ENCODE measurements at regions not wholly inside any gene's neighbourhood (a gene's known extent, or its start where the extent isn't known, plus 50 kb on each side); places are given as distances from the start of the nearest gene placed in this dataset.
A peak's percentile ranks its signal among the peaks of the same experiment; 100 is the strongest.

- intact Hi-C loops (cut with DNase I): no loop called here
- TF ChIP-seq CTCF (IDR thresholded peaks at IDR 0.05): no peak
- Histone ChIP-seq H3K4me1 (peaks cover 0 to 6% (median 0%) of the 10 kb centered on the region in 9 donors), H3K4me3 (no peak overlapping the region), H3K27me3 (no peaks in the 10 kb centered on the region), H3K9me3 (no peaks in the 10 kb centered on the region), H3K36me3 (no peaks in the 10 kb centered on the region), H3K27ac (peak overlapping the region in 1 of 10 donors; percentile 27)
- DNase-seq: peak; percentile 32 to 66
- ATAC-seq: peak; percentile 83 to 100 (median 96)
- 37 to 53% methylated on average over 7 of the region's 7 CpGs for WGBS, 2 donors
These were observed 229.9 kb downstream of the LRRN1 start for GRCh38 chr3:4029135-4029534.

GRCh38 chr3:4030624-4031023 lies 231.4 kb downstream of the LRRN1 start:
- no peaks in the 10 kb centered on the region for H3K27me3 ChIP-seq
- peak overlapping the region in 1 of 10 donors; percentile 33 for H3K27ac ChIP-seq
- H3K36me3 ChIP-seq: no peaks in the 10 kb centered on the region
- peaks cover 0 to 6% (median 0%) of the 10 kb centered on the region in 9 donors for H3K4me1 ChIP-seq
- intact Hi-C loops (cut with DNase I): no loop called here
- ATAC-seq (peak in 6 of 8 donors; percentile 61 to 87 (median 78)), DNase-seq (no peak)
- no peaks in the 10 kb centered on the region for H3K9me3 ChIP-seq
- no peak for TF ChIP-seq CTCF (IDR thresholded peaks at IDR 0.05)
- WGBS, 2 donors: 51 to 71% methylated on average over 1 of the region's 1 CpG
- H3K4me3 ChIP-seq: no peak overlapping the region

- 72 to 88% methylated on average over 2 of the region's 2 CpGs for WGBS, 2 donors
- H3K4me1 ChIP-seq: peaks cover 0 to 6% (median 0%) of the 10 kb centered on the region in 9 donors
- H3K36me3 ChIP-seq: no peaks in the 10 kb centered on the region
- no peak for TF ChIP-seq CTCF (IDR thresholded peaks at IDR 0.05)
- DNase-seq (no peak), ATAC-seq (no peak)
- H3K27ac ChIP-seq: no peak overlapping the region
- H3K9me3 ChIP-seq: no peaks in the 10 kb centered on the region
- H3K27me3 ChIP-seq: no peaks in the 10 kb centered on the region
- intact Hi-C loops (cut with DNase I): no loop called here
- H3K4me3 ChIP-seq: no peak overlapping the region
These were observed 234.1 kb downstream of the LRRN1 start for GRCh38 chr3:4033296-4033695.

GRCh38 chr3:4036046-4036445 lies 236.8 kb downstream of the LRRN1 start:
- ATAC-seq: no peak
- intact Hi-C loops (cut with DNase I): no loop called here
- H3K4me3 ChIP-seq: no peak overlapping the region
- H3K27ac ChIP-seq: no peak overlapping the region
- H3K9me3 ChIP-seq: no peaks in the 10 kb centered on the region
- H3K27me3 ChIP-seq: no peaks in the 10 kb centered on the region
- no peaks in the 10 kb centered on the region for H3K36me3 ChIP-seq
- peaks cover 0 to 1% (median 0%) of the 10 kb centered on the region in 9 donors for H3K4me1 ChIP-seq
- no peak for TF ChIP-seq CTCF (IDR thresholded peaks at IDR 0.05)
- no peak for DNase-seq
